AG09309 (cell line): ENCODE measurements at regions not wholly inside any gene's neighbourhood (a gene's known extent, or its start where the extent isn't known, plus 50 kb on each side); places are given as distances from the start of the nearest gene placed in this dataset.

Experiments
- DNase-seq: peaks from one replicate; pipeline ENCODE4 v3.0.0-alpha.2; 2010; ENCODE audit warnings: low read depth
- H3K4me3 ChIP-seq: 2 replicates; pipeline ENCODE4 v1.5.1; 2011; ENCODE audit warnings: mild to moderate bottlenecking, low read depth, low read length, moderate library complexity; ENCODE audit not compliant: control insufficient read depth
- CTCF ChIP-seq: IDR thresholded peaks from 2 replicates; pipeline ENCODE4 v1.5.1; 2011; ENCODE audit warnings: mild to moderate bottlenecking, low read depth, low read length, inconsistent platforms; ENCODE audit not compliant: insufficient read depth, control insufficient read depth; ENCODE audit errors: missing control alignments

DNA sequence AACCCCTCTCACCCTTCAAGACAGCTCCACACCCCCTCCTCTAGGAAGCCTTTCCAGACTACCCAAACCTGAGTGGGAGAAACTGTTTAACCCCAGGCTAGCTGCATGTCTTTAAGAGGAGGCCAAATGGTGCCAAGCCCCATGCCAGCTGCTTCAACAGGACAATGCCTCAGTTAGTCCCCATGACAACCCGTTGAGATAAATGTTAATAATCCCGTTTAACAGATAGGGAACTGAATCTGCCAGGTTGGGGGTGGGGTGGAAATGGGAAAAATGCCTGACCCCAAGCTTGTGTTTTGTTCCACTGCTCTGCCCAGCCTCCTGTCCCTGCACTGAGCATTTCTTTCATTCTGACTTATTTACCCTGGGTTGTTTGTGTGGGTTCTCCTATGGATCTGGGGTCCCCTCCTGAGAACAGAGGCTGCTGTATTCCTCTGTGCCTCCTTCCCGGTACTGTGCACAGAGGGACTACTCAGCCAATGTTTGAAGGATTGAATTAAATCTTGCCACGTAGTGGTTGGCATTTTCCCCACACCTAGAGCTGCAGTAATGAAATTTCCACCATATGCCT lies 452.6 kb upstream of the ZMIZ1 start:
- no peak overlapping the region for H3K4me3 ChIP-seq
- no peak for DNase-seq
- TF ChIP-seq CTCF, result no peak

GRCh38 chr10:78617115-78617514 lies 451.7 kb upstream of the ZMIZ1 start:
- no peak overlapping the region for H3K4me3 ChIP-seq
- DNase-seq, result no peak
- no peak for TF ChIP-seq CTCF

- no peak for TF ChIP-seq CTCF
- no peak overlapping the region for H3K4me3 ChIP-seq
- DNase-seq, result no peak
These were observed 451.1 kb upstream of the ZMIZ1 start for GRCh38 chr10:78617631-78618030.

DNA sequence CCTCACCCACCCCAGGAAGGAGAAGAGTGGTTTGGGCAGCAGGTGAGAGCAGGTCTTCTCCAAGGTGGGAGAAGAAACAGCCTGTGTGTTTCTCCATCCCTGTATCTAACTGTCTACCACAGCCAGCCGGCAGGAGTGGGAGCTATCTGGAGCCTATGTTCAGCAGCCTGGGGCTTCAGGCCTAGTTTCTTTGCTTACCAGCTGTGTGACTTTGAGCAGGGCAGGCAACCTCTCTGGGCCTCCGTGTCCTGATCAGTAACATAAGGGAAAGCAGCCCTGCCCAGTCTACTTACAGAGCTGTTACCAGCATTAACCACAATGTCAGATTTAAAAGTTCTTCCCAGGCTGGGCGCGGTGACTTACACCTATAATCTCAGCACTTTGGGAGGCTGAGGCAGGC lies 450.7 kb upstream of the ZMIZ1 start:
- H3K4me3 ChIP-seq, result no peak overlapping the region
- DNase-seq, result no peak
- no peak for TF ChIP-seq CTCF

GRCh38 chr10:78619115-78619851 lies 449.5 kb upstream of the ZMIZ1 start:
- DNase-seq, result no peak
- no peak overlapping the region for H3K4me3 ChIP-seq
- TF ChIP-seq CTCF, result no peak

DNA sequence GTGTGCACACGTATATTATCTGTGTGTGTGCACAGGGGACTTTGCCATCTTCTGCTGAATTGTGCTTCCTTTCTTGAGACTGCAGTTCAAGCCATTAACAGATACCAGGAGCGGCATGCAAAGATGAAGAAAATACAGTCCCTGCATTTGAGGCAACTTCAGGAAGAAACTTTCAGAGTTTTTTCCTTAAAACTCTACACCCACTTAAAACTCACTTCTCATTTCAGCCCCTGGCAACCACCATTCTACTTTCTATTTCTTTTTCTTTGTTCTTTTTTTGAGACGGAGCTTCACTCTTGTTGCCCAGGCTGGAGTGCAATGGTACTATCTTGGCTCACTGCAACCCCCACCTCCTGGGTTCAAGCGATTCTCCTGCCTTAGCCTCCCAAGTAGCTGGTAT lies 448.9 kb upstream of the ZMIZ1 start:
- no peak for DNase-seq
- TF ChIP-seq CTCF, result no peak
- no peak overlapping the region for H3K4me3 ChIP-seq
